Ramos (cell line): ENCODE measurements at regions not wholly inside any gene's neighbourhood (a gene's known extent, or its start where the extent isn't known, plus 50 kb on each side); places are given as distances from the start of the nearest gene placed in this dataset.
"Not testable (repeated sequence)": the region's sequence is repeated elsewhere in the genome, so short reads cannot be mapped to it uniquely, and the experiment has no call there.

Source experiments
- in situ Hi-C: fragments of 300-500 bp; cut with MboI; formaldehyde crosslinking; loops from one replicate; pipeline ENCODE4 v1.14.3; 2022; ENCODE audit warnings: low sequenced_read_pairs; ENCODE audit not compliant: unreplicated experiment

DNA sequence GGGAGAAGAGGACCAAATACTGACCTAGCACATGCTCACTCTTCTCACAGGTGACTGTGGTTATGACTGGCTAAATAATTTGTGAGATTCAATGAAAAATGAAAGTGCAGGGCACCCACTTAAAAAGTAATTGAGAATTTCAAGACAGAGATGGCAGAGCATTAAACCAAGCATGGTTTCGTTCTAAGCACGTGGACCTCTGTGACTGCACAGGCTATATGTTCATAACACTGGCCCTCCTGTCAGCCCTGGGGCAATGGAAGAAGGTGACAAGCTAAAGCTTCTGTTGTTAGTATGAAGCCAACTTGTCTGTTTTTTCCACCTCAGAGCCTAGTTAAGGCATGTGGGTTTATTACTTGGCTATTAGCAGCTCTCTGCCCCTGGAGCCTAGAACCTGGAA, 130.9 kb downstream of the FASLG start:
- in situ Hi-C loops: no loop called here

GRCh38 chr1:172790245-172790644, 131.3 kb downstream of the FASLG start:
- in situ Hi-C loops: no loop called here

DNA sequence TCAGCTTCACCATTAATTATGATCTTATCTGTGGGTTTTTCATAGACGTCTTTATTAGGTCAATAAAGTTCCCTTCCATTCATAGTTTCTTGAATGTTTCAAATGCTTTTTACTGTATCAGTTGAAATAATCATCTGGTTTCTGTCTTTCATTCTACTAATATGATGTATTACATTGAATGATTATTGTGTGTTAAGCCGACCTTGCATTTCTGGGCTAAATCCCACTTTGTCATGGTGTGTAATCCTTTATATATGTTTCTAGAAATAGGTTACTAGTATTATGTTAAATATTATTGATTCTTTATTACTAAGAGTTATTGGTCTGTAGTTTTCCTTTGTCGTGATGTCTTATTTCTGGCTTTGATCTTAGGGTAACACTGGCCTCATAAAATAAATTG, 134.9 kb downstream of the FASLG start:
- in situ Hi-C loops: no loop called here

GRCh38 chr1:172795741-172796140, 136.8 kb downstream of the FASLG start:
- in situ Hi-C loops: no loop called here

- in situ Hi-C loops: not testable (repeated sequence)
These were observed 140.9 kb downstream of the FASLG start for GRCh38 chr1:172799804-172800203.

DNA sequence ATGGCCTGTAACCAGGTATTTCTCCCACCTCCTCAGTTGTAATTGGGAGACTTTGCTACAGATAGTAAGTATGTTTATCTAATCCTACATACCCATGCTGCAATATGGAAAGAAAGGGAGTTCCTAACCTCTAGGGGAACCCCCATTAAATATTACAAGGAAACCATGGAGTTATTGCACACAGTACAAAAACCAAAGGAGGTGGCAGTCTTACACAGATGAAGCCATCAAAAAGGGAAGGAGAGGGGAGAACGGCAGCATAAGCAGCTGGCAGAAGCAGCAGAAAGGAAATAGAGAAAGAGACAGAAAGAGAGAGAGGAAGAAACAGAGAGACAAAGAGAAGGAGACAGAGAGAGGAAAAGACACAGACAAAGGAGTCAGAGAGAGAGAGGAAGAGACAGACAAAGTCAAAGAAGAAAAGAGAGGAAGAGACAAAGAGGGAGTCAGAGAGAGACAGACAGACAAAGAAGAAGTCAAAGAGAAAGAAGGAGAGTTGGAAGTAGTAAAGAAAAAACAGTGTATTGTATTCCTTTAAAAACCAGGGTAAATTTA, 142.9 kb downstream of the FASLG start:
- in situ Hi-C loops: no loop called here

- in situ Hi-C loops: no loop called here
These were observed 150.8 kb downstream of the FASLG start for GRCh38 chr1:172809750-172810149.

DNA sequence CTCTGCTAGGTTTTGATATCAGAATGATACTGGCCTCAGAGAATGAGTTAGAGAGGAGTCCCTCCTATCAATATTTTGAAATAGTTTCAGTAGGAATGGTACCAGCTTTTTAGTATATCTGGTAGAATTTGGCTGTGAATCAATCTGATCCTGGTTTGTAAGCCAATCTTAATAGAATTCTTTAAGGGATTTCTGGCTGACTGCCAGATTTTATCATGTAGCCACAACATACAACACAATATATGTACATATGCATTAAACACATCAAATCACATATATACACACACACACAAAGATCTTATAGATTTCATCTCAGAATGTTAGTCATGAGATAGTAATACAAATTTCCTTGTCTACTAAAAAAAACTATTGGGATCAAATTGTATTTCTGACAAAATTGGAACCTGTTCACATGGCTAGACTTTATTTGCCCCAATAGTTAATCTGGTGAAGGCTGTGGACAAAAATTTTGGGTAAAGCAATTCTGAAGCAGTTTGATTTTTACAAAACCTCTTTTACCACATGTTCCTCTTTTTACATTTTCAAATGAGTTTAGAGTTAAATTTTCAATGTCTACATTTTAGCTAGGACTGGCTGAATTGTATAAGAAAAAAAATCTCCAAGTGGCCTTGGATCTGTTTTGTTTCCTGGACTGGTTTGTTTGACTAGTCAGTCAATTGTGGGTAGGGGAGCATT, 151.7 kb downstream of the FASLG start:
- in situ Hi-C loops: no loop called here

GRCh38 chr1:172811694-172812093, 152.8 kb downstream of the FASLG start:
- in situ Hi-C loops: no loop called here

DNA sequence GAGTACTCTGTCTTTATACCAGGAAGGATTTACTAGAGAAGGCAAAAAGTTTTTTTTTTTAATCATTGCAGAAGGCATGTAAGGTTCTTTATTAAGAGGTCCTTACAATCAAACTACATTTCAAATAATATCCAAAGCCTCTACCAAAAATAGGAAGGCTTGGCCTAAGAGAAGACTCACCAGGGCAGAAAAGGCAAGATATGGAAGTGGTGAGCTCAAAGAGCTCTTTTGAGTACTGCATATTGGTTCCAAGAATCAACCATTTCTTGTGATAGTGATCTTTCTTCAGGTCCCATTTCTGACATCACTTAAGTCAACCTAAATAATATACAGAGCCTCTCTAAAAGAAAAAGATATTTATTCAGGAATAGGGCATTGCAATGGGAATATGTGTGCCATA, 153.2 kb downstream of the FASLG start:
- in situ Hi-C loops: no loop called here

DNA sequence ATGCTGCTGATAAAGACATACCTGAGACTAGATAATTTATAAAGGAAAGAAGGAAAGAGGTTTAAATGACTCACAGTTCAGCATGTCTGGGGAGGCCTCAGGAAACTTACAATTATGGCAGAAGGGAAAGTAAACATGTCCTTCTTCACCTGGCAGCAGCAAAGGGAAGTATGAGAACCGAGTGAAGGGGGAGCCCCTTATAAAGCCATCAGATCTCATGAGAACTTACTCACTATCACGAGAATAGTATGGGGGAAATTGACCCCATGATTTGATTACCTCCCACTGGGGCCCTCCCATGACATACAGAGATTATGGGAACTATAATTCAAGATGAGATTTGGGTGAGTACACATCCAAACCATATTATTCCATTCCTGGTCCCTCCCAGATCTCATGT, 154.4 kb downstream of the FASLG start:
- in situ Hi-C loops: no loop called here

GRCh38 chr1:172814428-172814827, 155.5 kb downstream of the FASLG start:
- in situ Hi-C loops: no loop called here

DNA sequence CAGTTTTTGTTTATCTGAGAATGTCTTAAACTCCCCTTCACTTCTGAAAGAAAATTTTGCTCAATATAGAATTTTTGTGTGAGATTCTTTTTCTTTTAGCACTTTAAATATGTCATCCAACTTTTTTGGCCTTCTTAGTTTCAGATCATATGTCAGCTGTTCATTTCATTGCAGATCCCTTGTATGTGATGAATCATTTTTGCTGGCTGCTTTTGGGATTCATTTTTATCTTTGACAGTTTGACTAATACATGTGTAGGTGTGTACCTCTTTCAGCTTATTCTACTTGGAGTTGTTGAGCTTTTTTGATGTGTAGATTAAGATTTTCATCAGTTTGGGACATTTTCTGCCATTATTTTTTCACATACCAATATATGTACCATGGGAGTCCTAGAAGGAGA, 156.8 kb downstream of the FASLG start:
- in situ Hi-C loops: no loop called here

DNA sequence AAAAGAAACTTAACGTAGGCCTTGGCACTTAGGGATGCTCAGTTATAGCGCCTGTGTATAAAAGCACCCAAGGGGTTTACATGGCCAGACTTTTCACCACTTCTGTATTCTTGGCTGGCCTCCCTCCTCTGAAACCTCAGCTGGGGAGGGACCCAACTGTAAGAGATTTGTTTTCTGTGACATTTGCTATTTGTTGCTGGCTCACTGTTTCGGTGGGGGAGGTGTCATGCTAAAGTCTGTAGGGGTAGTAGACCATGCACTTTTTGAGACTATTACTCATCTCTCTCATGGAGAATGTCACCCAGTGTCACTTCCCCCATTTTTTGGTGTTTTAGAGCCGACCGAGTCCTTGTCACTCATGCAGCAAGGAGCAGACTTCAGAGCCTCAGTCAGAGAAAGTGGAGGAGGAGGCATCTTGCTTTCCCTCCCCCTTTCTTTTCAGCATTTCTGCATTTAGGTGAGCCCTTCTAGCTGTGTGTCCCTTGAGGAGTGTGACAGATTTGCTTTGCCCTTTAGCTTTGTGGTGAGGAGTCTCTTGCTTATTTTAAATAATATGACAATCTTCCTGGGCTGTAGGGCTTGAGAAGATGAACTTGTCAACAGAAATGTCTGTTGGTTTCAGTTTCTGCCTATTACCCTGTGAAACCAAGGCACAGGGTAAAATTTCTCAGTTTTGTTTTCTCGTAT, 160.1 kb downstream of the FASLG start:
- in situ Hi-C loops: no loop called here

- in situ Hi-C loops: no loop called here
These were observed 161.7 kb downstream of the FASLG start for GRCh38 chr1:172820475-172821158.

GRCh38 chr1:172821609-172822274, 162.8 kb downstream of the FASLG start:
- in situ Hi-C loops: no loop called here

GRCh38 chr1:172822886-172823285, 164.0 kb downstream of the FASLG start:
- in situ Hi-C loops: no loop called here

DNA sequence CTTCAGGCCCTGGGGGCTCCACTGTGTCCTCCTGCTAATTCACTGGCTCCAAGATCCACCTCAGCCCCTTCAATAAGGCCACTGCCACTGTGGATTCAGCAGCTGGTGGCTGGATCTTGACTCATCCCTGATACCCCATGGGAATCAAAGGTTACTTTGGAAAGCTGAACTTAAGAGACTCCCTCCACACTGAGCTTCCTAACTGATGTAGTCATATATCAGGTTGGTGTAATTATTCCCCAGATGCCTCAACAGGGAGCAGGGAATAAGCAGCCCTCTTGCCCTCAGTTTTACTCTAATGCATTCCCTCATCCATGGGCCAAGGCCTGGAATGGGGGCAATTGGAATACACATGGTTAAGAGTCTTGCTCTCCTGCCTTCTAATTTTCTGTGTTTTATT, 164.6 kb downstream of the FASLG start:
- in situ Hi-C loops: no loop called here

DNA sequence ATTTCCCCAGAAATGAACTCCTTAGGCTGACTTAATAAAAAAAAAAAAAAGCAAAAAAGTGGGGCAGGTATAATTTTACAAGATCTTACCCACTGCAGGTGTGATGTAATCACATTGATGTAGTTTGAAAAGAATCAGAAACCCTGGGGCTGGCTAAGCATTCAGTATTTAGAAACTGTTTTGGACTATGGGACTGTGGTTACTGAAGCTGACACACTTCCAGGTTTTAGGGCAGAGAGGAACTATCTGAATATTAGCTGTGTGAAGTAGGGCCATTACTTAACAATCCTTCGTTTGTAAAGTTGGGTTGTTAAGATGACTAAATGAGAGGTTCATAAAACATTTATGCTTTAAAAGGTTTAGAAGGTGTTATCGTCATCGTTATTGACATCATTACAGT, 165.3 kb downstream of the FASLG start:
- in situ Hi-C loops: no loop called here

DNA sequence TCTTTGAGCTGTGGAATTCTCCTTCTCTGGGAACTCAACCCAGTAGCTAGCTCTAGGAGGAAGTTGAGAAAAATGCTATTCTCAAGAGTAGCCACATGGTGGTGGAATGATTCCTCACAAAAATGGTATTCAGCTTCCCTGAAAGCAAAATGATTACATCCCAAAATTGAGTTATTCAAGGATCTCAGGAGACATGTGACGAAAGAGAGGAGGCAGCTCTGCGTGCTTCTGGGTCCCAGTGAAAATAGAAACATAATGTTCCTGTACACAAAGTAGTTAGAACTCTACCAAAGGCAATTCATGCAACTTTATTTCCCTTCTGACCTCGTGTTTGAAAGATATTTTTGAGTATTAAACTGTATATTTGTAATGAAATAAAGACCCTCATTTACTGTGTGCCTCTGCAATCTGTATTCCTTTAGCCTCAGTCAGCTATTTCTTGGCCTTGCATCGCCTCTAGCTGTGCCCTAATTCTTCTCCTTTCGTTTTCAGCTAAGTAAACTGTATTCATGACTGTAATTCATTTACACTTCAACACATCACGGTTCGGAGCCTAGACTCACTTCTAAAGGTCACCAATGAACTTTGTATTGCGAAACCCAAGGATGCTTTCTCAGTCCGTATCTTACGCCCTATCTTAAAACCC, 167.3 kb downstream of the FASLG start:
- in situ Hi-C loops: no loop called here
